HepG2 (cell line): ENCODE measurements at regions not wholly inside any gene's neighbourhood (a gene's known extent, or its start where the extent isn't known, plus 50 kb on each side); places are given as distances from the start of the nearest gene placed in this dataset.

ENCODE experiments used
- EZH2 ChIP-seq: conservative IDR thresholded peaks from 2 replicates; pipeline ENCODE4 v1.6.1; 2012; ENCODE audit warnings: mild to moderate bottlenecking, low read depth, low read length, moderate library complexity
- FOXK2 ChIP-seq: fragments of 450-650 bp; IDR thresholded peaks from 2 replicates; pipeline ENCODE4 v1.6.1; 2016
- MIER3 ChIP-seq: IDR thresholded peaks from 2 replicates; pipeline ENCODE4 v1.6.1; 2016; ENCODE audit warnings: missing compliant biosample characterization, borderline replicate concordance
- NFE2L2 ChIP-seq: fragments of 150-350 bp; IDR thresholded peaks from 2 replicates; pipeline ENCODE4 v1.6.1; 2014; ENCODE audit warnings: low read length
- NFYC ChIP-seq: IDR thresholded peaks from 2 replicates; pipeline ENCODE4 v1.6.1; 2016; ENCODE audit warnings: missing genetic modification reagents, missing compliant biosample characterization
- ZFP90 ChIP-seq: sonication (generic); formaldehyde crosslinking; IDR thresholded peaks from 2 replicates; pipeline ENCODE4 v1.8.0; 2022; ENCODE audit warnings: missing genetic modification reagents, mild to moderate bottlenecking, inconsistent platforms, borderline replicate concordance
- ZMYM4 ChIP-seq: sonication (generic); formaldehyde crosslinking; IDR thresholded peaks from 2 replicates; pipeline ENCODE4 v1.8.1; 2023; ENCODE audit warnings: mild to moderate bottlenecking, missing genetic modification reagents
- ZNF274 ChIP-seq: sonication (generic); formaldehyde crosslinking; IDR thresholded peaks from 2 replicates; pipeline ENCODE4 v1.5.1; 2020; ENCODE audit warnings: mild to moderate bottlenecking, missing genetic modification reagents
- ZNF501 ChIP-seq: sonication (generic); formaldehyde crosslinking; IDR thresholded peaks from 2 replicates; pipeline ENCODE4 v1.5.1; 2020; ENCODE audit warnings: mild to moderate bottlenecking, moderate library complexity, missing genetic modification reagents
- ZNF7 ChIP-seq: IDR thresholded peaks from 2 replicates; pipeline ENCODE4 v1.6.1; 2016; ENCODE audit warnings: missing biosample characterization, missing genetic modification reagents
- ZNF746 ChIP-seq: sonication (generic); formaldehyde crosslinking; IDR thresholded peaks from 2 replicates; pipeline ENCODE4 v1.8.0; 2022; ENCODE audit warnings: mild to moderate bottlenecking, missing genetic modification reagents
- ZNF878 ChIP-seq: sonication (generic); formaldehyde crosslinking; IDR thresholded peaks from 2 replicates; pipeline ENCODE4 v1.8.1; 2023; ENCODE audit warnings: mild to moderate bottlenecking, missing genetic modification reagents, moderate library complexity
- TF ChIP-seq, protein P1 (sequence below): sonication (generic); formaldehyde crosslinking; IDR thresholded peaks from 2 replicates; pipeline ENCODE4 v1.4.0; 2020; ENCODE audit warnings: missing genetic modification reagents
- TF ChIP-seq, protein P2 (sequence below): sonication (generic); formaldehyde crosslinking; IDR thresholded peaks from 2 replicates; pipeline ENCODE4 v1.8.0; 2022; ENCODE audit warnings: missing genetic modification reagents, low read depth, mild to moderate bottlenecking, borderline replicate concordance
- TF ChIP-seq, protein P3 (sequence below), 2 experiments: IDR thresholded peaks; 2 replicates each; pipeline ENCODE4 v1.6.1; 2011 to 2012; ENCODE audit warnings: low read length in 2 of 2, borderline replicate concordance in 1 of 2, low read depth in 1 of 2, mild to moderate bottlenecking in 1 of 2, moderate library complexity in 1 of 2
- TF ChIP-seq, protein P4 (sequence below): sonication (generic); formaldehyde crosslinking; IDR thresholded peaks from 2 replicates; pipeline ENCODE4 v1.4.0; 2020; ENCODE audit warnings: missing genetic modification reagents, borderline replicate concordance
- TF ChIP-seq, protein P5 (sequence below): sonication (generic); formaldehyde crosslinking; IDR thresholded peaks from 2 replicates; pipeline ENCODE4 v1.4.0; 2020; ENCODE audit warnings: missing genetic modification reagents
- TF ChIP-seq, protein P6 (sequence below): sonication (generic); formaldehyde crosslinking; IDR thresholded peaks from 2 replicates; pipeline ENCODE4 v1.4.0; 2020; ENCODE audit warnings: missing genetic modification reagents

DNA sequence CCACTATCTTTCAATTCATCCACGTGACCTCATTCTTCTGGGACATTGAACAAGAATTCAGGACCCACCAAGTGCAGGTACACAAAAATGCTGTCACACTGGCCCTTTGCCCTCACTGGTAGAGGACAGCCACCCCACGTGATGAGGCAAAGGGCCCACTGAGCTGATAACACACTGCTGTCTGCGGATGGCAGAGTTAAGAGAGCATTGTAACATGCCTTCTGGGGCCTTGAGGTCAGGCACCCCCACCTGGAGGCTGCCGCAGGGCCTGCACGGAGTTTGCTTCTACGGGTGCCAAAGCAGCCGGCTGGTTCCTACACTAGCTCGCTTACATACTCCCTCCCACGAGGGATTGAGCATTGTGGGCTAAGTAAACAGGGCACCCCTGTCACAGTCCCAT is 101.0 kb downstream of the LRIG3 start (continued):
- TF ChIP-seq ZMYM4 (CRISPR knock-in tag) (no peak), ZNF501 (0 out of 2 replicates have a peak, but pooled peaks have one; percentile 32), EZH2 (no peak), FOXK2 (no peak), NFYC (CRISPR knock-in tag) (no peak), ZFP90 (no peak), NFE2L2 (no peak), ZNF7 (CRISPR knock-in tag) (no peak), ZNF274 (CRISPR knock-in tag) (no peak), MIER3 (CRISPR knock-in tag) (no peak), ZNF746 (CRISPR knock-in tag) (no peak), ZNF878 (no peak)
- TF ChIP-seq, protein P1, sequence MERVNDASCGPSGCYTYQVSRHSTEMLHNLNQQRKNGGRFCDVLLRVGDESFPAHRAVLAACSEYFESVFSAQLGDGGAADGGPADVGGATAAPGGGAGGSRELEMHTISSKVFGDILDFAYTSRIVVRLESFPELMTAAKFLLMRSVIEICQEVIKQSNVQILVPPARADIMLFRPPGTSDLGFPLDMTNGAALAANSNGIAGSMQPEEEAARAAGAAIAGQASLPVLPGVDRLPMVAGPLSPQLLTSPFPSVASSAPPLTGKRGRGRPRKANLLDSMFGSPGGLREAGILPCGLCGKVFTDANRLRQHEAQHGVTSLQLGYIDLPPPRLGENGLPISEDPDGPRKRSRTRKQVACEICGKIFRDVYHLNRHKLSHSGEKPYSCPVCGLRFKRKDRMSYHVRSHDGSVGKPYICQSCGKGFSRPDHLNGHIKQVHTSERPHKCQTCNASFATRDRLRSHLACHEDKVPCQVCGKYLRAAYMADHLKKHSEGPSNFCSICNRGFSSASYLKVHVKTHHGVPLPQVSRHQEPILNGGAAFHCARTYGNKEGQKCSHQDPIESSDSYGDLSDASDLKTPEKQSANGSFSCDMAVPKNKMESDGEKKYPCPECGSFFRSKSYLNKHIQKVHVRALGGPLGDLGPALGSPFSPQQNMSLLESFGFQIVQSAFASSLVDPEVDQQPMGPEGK (CRISPR knock-in tag), result no peak
- TF ChIP-seq, protein P2, sequence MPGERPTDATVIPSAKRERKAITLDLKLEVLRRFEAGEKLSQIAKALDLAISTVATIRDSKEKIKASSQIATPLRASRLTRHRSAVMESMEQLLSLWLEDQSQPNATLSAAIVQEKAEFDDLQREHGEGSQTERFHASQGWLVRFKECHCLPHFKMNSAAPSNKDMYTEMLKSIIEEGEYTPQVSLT (CRISPR knock-in tag), result no peak
- TF ChIP-seq, protein P3, sequence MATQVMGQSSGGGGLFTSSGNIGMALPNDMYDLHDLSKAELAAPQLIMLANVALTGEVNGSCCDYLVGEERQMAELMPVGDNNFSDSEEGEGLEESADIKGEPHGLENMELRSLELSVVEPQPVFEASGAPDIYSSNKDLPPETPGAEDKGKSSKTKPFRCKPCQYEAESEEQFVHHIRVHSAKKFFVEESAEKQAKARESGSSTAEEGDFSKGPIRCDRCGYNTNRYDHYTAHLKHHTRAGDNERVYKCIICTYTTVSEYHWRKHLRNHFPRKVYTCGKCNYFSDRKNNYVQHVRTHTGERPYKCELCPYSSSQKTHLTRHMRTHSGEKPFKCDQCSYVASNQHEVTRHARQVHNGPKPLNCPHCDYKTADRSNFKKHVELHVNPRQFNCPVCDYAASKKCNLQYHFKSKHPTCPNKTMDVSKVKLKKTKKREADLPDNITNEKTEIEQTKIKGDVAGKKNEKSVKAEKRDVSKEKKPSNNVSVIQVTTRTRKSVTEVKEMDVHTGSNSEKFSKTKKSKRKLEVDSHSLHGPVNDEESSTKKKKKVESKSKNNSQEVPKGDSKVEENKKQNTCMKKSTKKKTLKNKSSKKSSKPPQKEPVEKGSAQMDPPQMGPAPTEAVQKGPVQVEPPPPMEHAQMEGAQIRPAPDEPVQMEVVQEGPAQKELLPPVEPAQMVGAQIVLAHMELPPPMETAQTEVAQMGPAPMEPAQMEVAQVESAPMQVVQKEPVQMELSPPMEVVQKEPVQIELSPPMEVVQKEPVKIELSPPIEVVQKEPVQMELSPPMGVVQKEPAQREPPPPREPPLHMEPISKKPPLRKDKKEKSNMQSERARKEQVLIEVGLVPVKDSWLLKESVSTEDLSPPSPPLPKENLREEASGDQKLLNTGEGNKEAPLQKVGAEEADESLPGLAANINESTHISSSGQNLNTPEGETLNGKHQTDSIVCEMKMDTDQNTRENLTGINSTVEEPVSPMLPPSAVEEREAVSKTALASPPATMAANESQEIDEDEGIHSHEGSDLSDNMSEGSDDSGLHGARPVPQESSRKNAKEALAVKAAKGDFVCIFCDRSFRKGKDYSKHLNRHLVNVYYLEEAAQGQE (IDR thresholded peaks at IDR 0.05; ENCODE audit: borderline replicate concordance in 1 of 2, low read depth in 1 of 2, low read length in 2 of 2), result no peak
- TF ChIP-seq, protein P4, sequence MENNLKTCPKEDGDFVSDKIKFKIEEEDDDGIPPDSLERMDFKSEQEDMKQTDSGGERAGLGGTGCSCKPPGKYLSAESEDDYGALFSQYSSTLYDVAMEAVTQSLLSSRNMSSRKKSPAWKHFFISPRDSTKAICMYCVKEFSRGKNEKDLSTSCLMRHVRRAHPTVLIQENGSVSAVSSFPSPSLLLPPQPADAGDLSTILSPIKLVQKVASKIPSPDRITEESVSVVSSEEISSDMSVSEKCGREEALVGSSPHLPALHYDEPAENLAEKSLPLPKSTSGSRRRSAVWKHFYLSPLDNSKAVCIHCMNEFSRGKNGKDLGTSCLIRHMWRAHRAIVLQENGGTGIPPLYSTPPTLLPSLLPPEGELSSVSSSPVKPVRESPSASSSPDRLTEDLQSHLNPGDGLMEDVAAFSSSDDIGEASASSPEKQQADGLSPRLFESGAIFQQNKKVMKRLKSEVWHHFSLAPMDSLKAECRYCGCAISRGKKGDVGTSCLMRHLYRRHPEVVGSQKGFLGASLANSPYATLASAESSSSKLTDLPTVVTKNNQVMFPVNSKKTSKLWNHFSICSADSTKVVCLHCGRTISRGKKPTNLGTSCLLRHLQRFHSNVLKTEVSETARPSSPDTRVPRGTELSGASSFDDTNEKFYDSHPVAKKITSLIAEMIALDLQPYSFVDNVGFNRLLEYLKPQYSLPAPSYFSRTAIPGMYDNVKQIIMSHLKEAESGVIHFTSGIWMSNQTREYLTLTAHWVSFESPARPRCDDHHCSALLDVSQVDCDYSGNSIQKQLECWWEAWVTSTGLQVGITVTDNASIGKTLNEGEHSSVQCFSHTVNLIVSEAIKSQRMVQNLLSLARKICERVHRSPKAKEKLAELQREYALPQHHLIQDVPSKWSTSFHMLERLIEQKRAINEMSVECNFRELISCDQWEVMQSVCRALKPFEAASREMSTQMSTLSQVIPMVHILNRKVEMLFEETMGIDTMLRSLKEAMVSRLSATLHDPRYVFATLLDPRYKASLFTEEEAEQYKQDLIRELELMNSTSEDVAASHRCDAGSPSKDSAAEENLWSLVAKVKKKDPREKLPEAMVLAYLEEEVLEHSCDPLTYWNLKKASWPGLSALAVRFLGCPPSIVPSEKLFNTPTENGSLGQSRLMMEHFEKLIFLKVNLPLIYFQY (CRISPR knock-in tag), result no peak
- TF ChIP-seq, protein P5, sequence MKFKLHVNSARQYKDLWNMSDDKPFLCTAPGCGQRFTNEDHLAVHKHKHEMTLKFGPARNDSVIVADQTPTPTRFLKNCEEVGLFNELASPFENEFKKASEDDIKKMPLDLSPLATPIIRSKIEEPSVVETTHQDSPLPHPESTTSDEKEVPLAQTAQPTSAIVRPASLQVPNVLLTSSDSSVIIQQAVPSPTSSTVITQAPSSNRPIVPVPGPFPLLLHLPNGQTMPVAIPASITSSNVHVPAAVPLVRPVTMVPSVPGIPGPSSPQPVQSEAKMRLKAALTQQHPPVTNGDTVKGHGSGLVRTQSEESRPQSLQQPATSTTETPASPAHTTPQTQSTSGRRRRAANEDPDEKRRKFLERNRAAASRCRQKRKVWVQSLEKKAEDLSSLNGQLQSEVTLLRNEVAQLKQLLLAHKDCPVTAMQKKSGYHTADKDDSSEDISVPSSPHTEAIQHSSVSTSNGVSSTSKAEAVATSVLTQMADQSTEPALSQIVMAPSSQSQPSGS (CRISPR knock-in tag), result 0 out of 2 replicates have a peak, but pooled peaks have one; percentile 28
- TF ChIP-seq, protein P6, sequence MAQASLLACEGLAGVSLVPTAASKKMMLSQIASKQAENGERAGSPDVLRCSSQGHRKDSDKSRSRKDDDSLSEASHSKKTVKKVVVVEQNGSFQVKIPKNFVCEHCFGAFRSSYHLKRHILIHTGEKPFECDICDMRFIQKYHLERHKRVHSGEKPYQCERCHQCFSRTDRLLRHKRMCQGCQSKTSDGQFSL, result 0 out of 2 replicates have a peak, but pooled peaks have one; percentile 53
